ENCODE measurements at regions not wholly inside any gene's neighbourhood (a gene's known extent, or its start where the extent isn't known, plus 50 kb on each side); places are given as distances from the start of the nearest gene placed in this dataset.
"Not testable (repeated sequence)": the region's sequence is repeated elsewhere in the genome, so short reads cannot be mapped to it uniquely, and the experiment has no call there.

DNA sequence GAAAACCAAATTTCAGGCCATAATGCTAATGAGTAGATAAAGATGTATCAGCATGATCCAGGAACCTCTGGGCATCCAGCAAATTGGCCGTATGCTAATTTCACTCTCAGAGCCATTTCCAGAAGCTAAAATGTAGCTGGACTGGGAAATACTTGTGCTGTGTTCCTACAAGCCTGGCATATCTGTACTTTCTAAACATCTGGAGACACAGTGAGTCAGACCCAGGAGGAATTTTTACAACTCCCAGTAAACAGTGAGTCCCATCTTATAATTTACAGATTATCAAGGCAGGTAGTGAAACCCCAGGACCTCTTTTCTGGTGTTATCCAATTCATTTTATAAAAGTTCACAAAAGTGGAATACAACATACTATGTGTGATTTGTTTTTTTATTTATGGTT is 683.0 kb upstream of the ADGRB3 start:
- intact Hi-C loops (cut with DNase I) = no loop called here
- Histone ChIP-seq H3K27me3 (no peaks in the 10 kb centered on the region), H3K4me3 (no peak overlapping the region), H3K9me3 (no peaks in the 10 kb centered on the region), H3K4me1 (no peaks in the 10 kb centered on the region), H3K27ac (no peak overlapping the region), H3K36me3 (no peaks in the 10 kb centered on the region)
- DNase-seq (no peak), ATAC-seq (no peak), FAIRE-seq (no peak)
- TF ChIP-seq, protein P1, sequence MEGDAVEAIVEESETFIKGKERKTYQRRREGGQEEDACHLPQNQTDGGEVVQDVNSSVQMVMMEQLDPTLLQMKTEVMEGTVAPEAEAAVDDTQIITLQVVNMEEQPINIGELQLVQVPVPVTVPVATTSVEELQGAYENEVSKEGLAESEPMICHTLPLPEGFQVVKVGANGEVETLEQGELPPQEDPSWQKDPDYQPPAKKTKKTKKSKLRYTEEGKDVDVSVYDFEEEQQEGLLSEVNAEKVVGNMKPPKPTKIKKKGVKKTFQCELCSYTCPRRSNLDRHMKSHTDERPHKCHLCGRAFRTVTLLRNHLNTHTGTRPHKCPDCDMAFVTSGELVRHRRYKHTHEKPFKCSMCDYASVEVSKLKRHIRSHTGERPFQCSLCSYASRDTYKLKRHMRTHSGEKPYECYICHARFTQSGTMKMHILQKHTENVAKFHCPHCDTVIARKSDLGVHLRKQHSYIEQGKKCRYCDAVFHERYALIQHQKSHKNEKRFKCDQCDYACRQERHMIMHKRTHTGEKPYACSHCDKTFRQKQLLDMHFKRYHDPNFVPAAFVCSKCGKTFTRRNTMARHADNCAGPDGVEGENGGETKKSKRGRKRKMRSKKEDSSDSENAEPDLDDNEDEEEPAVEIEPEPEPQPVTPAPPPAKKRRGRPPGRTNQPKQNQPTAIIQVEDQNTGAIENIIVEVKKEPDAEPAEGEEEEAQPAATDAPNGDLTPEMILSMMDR (IDR thresholded peaks at IDR 0.05) = no peak
- 44 to 47% methylated on average over 1 of the region's 1 CpG for WGBS, 2 donors

GRCh38 chr6:67947762-67948161 is 687.3 kb upstream of the ADGRB3 start:
- FAIRE-seq; H3K27me3 ChIP-seq; H3K27ac ChIP-seq; H3K4me1 ChIP-seq; ATAC-seq; H3K9me3 ChIP-seq; H3K4me3 ChIP-seq; DNase-seq; H3K36me3 ChIP-seq; intact Hi-C loops (cut with DNase I): not testable (repeated sequence)
- WGBS, 2 donors = 76 to 97% methylated on average over 1 of the region's 1 CpG

DNA sequence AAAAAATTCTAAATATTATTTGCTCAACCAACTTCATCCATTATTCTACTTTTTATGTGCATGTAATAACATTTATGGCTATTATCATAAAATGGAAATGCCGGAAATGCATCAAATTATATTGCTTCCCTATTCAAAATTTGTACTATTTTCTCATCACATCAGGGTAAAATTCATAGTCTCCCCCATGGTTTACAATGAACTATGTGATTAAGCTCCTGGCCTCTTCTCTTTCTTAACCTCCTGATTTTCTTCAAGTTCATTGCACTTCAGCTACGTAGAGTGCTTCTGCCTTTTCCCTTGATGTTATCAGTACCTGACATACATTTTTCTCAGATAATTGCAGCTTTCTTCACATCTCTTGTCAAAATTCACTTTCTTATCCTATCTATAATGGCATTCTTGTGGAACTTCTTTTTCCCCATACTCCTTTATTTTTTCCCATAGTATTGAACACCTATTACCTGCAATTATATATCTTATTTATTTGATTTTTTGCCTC is 699.1 kb upstream of the ADGRB3 start:
- TF ChIP-seq, protein P1 (IDR thresholded peaks at IDR 0.05) = no peak
- Histone ChIP-seq H3K9me3 (no peaks in the 10 kb centered on the region), H3K27ac (no peak overlapping the region), H3K27me3 (no peaks in the 10 kb centered on the region), H3K4me3 (no peak overlapping the region), H3K4me1 (no peaks in the 10 kb centered on the region), H3K36me3 (no peaks in the 10 kb centered on the region)
- intact Hi-C loops (cut with DNase I) = no loop called here
- DNase-seq (no peak), FAIRE-seq (no peak), ATAC-seq (no peak)
- WGBS, 2 donors = 54 to 73% methylated on average over 2 of the region's 2 CpGs

DNA sequence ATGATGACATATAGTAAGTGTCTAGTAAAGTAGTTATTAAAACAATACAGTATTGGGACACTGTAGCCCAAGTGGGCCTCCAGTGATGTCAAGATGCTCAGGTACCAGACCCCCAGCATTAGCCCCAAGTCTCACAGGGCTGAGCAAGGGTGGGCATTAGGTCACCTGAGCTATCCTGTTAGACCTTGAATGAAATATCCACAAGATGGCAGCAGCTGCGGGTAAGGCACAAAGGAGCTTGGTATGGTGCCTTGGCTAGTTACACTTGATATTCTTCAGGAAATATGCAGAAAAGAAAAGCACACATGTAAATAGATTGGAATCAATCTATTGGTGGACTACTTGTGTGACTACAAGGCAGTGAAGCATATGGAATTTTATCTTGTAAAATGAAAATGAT is 701.8 kb upstream of the ADGRB3 start:
- FAIRE-seq = no peak
- intact Hi-C loops (cut with DNase I) = no loop called here
- WGBS, 2 donors = 30 to 60% methylated on average over 1 of the region's 1 CpG
- TF ChIP-seq, protein P1 (IDR thresholded peaks at IDR 0.05) = no peak
- no peak for ATAC-seq
- no peaks in the 10 kb centered on the region for H3K4me1 ChIP-seq
- H3K36me3 ChIP-seq = no peaks in the 10 kb centered on the region
- DNase-seq = no peak
- no peaks in the 10 kb centered on the region for H3K9me3 ChIP-seq
- no peak overlapping the region for H3K27ac ChIP-seq
- no peaks in the 10 kb centered on the region for H3K27me3 ChIP-seq
- no peak overlapping the region for H3K4me3 ChIP-seq

DNA sequence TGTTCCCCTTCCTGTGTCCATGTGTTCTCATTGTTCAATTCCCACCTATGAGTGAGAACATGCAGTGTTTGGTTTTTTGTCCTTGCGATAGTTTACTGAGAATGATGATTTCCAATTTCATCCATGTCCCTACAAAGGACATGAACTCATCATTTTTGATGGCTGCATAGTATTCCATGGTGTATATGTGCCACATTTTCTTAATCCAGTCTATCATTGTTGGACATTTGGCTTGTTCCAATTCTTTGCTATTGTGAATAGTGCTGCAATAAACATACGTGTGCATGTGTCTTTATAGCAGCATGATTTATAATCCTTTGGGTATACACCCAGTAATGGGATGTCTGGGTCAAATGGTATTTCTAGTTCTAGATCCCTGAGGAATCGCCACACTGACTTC is 712.5 kb upstream of the ADGRB3 start:
- H3K27me3 ChIP-seq; DNase-seq; ATAC-seq; H3K27ac ChIP-seq; H3K4me3 ChIP-seq; H3K9me3 ChIP-seq; intact Hi-C loops (cut with DNase I); H3K4me1 ChIP-seq; H3K36me3 ChIP-seq; FAIRE-seq: not testable (repeated sequence)
- WGBS, 2 donors = 45 to 53% methylated on average over 2 of the region's 3 CpGs

DNA sequence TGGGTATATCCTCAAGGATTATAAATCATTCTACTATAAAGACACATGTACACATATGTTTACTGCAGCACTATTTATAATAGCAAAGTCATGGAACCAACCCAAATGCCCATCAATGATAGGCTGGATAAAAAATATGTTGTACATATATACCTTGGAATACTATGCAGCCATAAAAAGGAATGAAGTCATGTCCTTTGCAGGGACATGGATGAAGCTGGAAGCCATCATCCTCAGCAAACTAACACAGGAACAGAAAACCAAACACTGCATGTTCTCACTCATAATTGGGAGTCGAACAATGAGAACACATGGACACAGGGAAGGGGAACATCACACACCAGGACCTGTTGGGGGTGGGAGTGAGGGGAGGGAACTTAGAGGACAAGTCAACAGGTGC is 715.0 kb upstream of the ADGRB3 start:
- H3K4me1 ChIP-seq; H3K27ac ChIP-seq; H3K27me3 ChIP-seq; FAIRE-seq; H3K9me3 ChIP-seq; DNase-seq; intact Hi-C loops (cut with DNase I); H3K36me3 ChIP-seq; ATAC-seq; H3K4me3 ChIP-seq: not testable (repeated sequence)
- WGBS, 2 donors = 58 to 70% methylated on average over 1 of the region's 1 CpG

Measured in pancreas (tissue), 10 donors.